SU-DHL-6 (cell line): ENCODE measurements at regions not wholly inside any gene's neighbourhood (a gene's known extent, or its start where the extent isn't known, plus 50 kb on each side); places are given as distances from the start of the nearest gene placed in this dataset.

Source experiments
- H2AFZ ChIP-seq: fragments of 200-600 bp; sonication (generic); 2 replicates; pipeline ENCODE4 v1.6.1; 2014; ENCODE audit warnings: low read depth, mild to moderate bottlenecking, moderate library complexity, mixed read lengths, antibody characterized with exemption, low read length; ENCODE audit not compliant: severe bottlenecking
- H3F3A ChIP-seq: fragments of 200-600 bp; shearing (Covaris generic); 2 replicates; pipeline ENCODE4 v1.6.0; 2016; ENCODE audit warnings: antibody characterized with exemption, mild to moderate bottlenecking; ENCODE audit not compliant: insufficient read depth
- H3K27ac ChIP-seq: fragments of 200-600 bp; sonication (generic); 2 replicates; pipeline ENCODE4 v1.5.1; 2016; ENCODE audit warnings: low read depth, mild to moderate bottlenecking, low read length, moderate library complexity, mixed read lengths
- H3K27me3 ChIP-seq: fragments of 200-600 bp; sonication (generic), shearing (Covaris generic); 2 replicates; pipeline ENCODE4 v1.6.0; 2014; ENCODE audit warnings: mild to moderate bottlenecking, low read length
- H3K36me3 ChIP-seq: fragments of 200-600 bp; sonication (generic); 2 replicates; pipeline ENCODE4 v1.6.1; 2014; ENCODE audit warnings: mild to moderate bottlenecking, low read length, mixed read lengths
- H3K4me2 ChIP-seq: fragments of 300-600, 200-600 bp; shearing (Covaris generic), sonication (generic); 2 replicates; pipeline ENCODE4 v1.6.0; 2014; ENCODE audit warnings: low read length, low read depth, mild to moderate bottlenecking; ENCODE audit not compliant: poor library complexity, severe bottlenecking
- H3K4me3 ChIP-seq: fragments of 200-600 bp; sonication (generic); 2 replicates; pipeline ENCODE4 v1.5.1; 2014; ENCODE audit warnings: antibody characterized with exemption, low read length, mild to moderate bottlenecking, mixed read lengths; ENCODE audit not compliant: insufficient read depth, poor library complexity, severe bottlenecking
- H3K79me2 ChIP-seq: fragments of 200-600 bp; sonication (generic); 2 replicates; pipeline ENCODE4 v1.6.1; 2014; ENCODE audit warnings: mild to moderate bottlenecking, low read length, moderate library complexity; ENCODE audit not compliant: insufficient read depth
- H3K9ac ChIP-seq: fragments of 200-600 bp; sonication (generic); 2 replicates; pipeline ENCODE4 v1.7.0; 2014; ENCODE audit warnings: mild to moderate bottlenecking, low read length
- H3K9me2 ChIP-seq: fragments of 200-600 bp; sonication (generic); replicated peaks from 2 replicates; pipeline ENCODE4 v1.6.1; 2014; ENCODE audit warnings: low read length; ENCODE audit not compliant: insufficient read depth
- H3K9me3 ChIP-seq: fragments of 200-600 bp; sonication (generic); 2 replicates; pipeline ENCODE4 v1.6.1; 2014; ENCODE audit warnings: low read length, mixed read lengths; ENCODE audit not compliant: insufficient read depth
- H4K20me1 ChIP-seq: fragments of 200-600 bp; sonication (generic); 2 replicates; pipeline ENCODE4 v1.6.1; 2014; ENCODE audit warnings: low read depth, mild to moderate bottlenecking, antibody characterized with exemption, low read length, moderate library complexity, mixed read lengths
- CTCF ChIP-seq: fragments of 200-600 bp; sonication (generic); IDR thresholded peaks from one replicate; pipeline ENCODE4 v1.5.1; 2017; ENCODE audit warnings: antibody characterized with exemption, mild to moderate bottlenecking, low read length, moderate library complexity; ENCODE audit not compliant: insufficient read depth, poor library complexity, severe bottlenecking
- EZH2phosphoT487 ChIP-seq: fragments of 200-600 bp; sonication (generic), shearing (Covaris generic); conservative IDR thresholded peaks from 2 replicates; pipeline ENCODE4 v1.6.1; 2018; ENCODE audit warnings: mild to moderate bottlenecking, antibody characterized with exemption, low read length, moderate library complexity, mixed read lengths

- Histone ChIP-seq H3F3A (no peaks in the 10 kb centered on the region), H3K9me2 (no peaks in the 10 kb centered on the region), H3K9me3 (no peaks in the 10 kb centered on the region), H3K4me2 (no peak overlapping the region), H3K36me3 (no peaks in the 10 kb centered on the region), H2AFZ (no peak overlapping the region), H3K9ac (no peak overlapping the region), H4K20me1 (no peaks in the 10 kb centered on the region), H3K4me3 (no peak overlapping the region), H3K27me3 (no peaks in the 10 kb centered on the region), H3K27ac (no peak overlapping the region), H3K79me2 (no peaks in the 10 kb centered on the region)
- TF ChIP-seq CTCF = no peak
- TF ChIP-seq EZH2phosphoT487 = no peak
These were observed 254.4 kb upstream of the PGRMC2 start for GRCh38 chr4:128542047-128542446.

- Histone ChIP-seq H3K27me3 (no peaks in the 10 kb centered on the region), H3K4me2 (no peak overlapping the region), H3F3A (no peaks in the 10 kb centered on the region), H3K9me2 (no peaks in the 10 kb centered on the region), H3K4me3 (no peak overlapping the region), H4K20me1 (no peaks in the 10 kb centered on the region), H3K79me2 (no peaks in the 10 kb centered on the region), H3K9me3 (no peaks in the 10 kb centered on the region), H3K27ac (no peak overlapping the region), H2AFZ (no peak overlapping the region), H3K9ac (no peak overlapping the region), H3K36me3 (no peaks in the 10 kb centered on the region)
- TF ChIP-seq EZH2phosphoT487 = no peak
- TF ChIP-seq CTCF = no peak
These were observed 252.5 kb upstream of the PGRMC2 start for GRCh38 chr4:128540122-128540521.

- TF ChIP-seq EZH2phosphoT487 = no peak
- TF ChIP-seq CTCF = no peak
- no peaks in the 10 kb centered on the region for H3K9me3 ChIP-seq
These were observed 250.7 kb upstream of the PGRMC2 start for GRCh38 chr4:128538111-128538882.

More at GRCh38 chr4:128538111-128538882, 250.7 kb upstream of the PGRMC2 start:
- H3K36me3 ChIP-seq = no peaks in the 10 kb centered on the region
- no peak overlapping the region for H3K9ac ChIP-seq
- H2AFZ ChIP-seq = no peak overlapping the region
- no peaks in the 10 kb centered on the region for H3F3A ChIP-seq
- no peaks in the 10 kb centered on the region for H4K20me1 ChIP-seq
- no peak overlapping the region for H3K4me3 ChIP-seq
- H3K27ac ChIP-seq = no peak overlapping the region
- no peak overlapping the region for H3K4me2 ChIP-seq
- no peaks in the 10 kb centered on the region for H3K27me3 ChIP-seq
- H3K79me2 ChIP-seq = no peaks in the 10 kb centered on the region
- no peaks in the 10 kb centered on the region for H3K9me2 ChIP-seq
